HEK293 (cell line): ENCODE measurements at regions not wholly inside any gene's neighbourhood (a gene's known extent, or its start where the extent isn't known, plus 50 kb on each side); places are given as distances from the start of the nearest gene placed in this dataset.

Experiments
- FEZF1 ChIP-seq: fragments of 450-650 bp; formaldehyde crosslinking; IDR thresholded peaks from 2 replicates; pipeline ENCODE4 v1.5.1; 2016; ENCODE audit warnings: missing biosample characterization, missing genetic modification characterization
- INSM2 ChIP-seq: fragments of 450-650 bp; formaldehyde crosslinking; IDR thresholded peaks from 2 replicates; pipeline ENCODE4 v1.5.1; 2016; ENCODE audit warnings: missing biosample characterization, missing genetic modification characterization
- KLF7 ChIP-seq: fragments of 450-650 bp; formaldehyde crosslinking; IDR thresholded peaks from 2 replicates; pipeline ENCODE4 v1.5.1; 2016; ENCODE audit warnings: missing biosample characterization, missing genetic modification characterization, borderline replicate concordance
- PRDM4 ChIP-seq: fragments of 450-650 bp; formaldehyde crosslinking; IDR thresholded peaks from 2 replicates; pipeline ENCODE4 v1.5.1; 2017; ENCODE audit warnings: missing biosample characterization, missing genetic modification characterization
- ZFHX2 ChIP-seq: fragments of 450-650 bp; formaldehyde crosslinking; conservative IDR thresholded peaks from 2 replicates; pipeline ENCODE4 v1.5.1; 2016; ENCODE audit warnings: missing biosample characterization, missing genetic modification characterization
- ZFP69B ChIP-seq: fragments of 450-650 bp; formaldehyde crosslinking; IDR thresholded peaks from 2 replicates; pipeline ENCODE4 v1.5.1; 2016; ENCODE audit warnings: missing biosample characterization, missing genetic modification characterization
- ZNF121 ChIP-seq: fragments of 450-650 bp; formaldehyde crosslinking; IDR thresholded peaks from 2 replicates; pipeline ENCODE4 v1.5.1; 2016; ENCODE audit warnings: missing biosample characterization, missing genetic modification characterization
- ZNF140 ChIP-seq: fragments of 450-650 bp; formaldehyde crosslinking; IDR thresholded peaks from 2 replicates; pipeline ENCODE4 v1.5.1; 2016; ENCODE audit warnings: missing biosample characterization, missing genetic modification characterization
- ZNF211 ChIP-seq: fragments of 450-650 bp; formaldehyde crosslinking; IDR thresholded peaks from 2 replicates; pipeline ENCODE4 v1.5.1; 2016; ENCODE audit warnings: low read depth, missing biosample characterization, missing genetic modification characterization
- ZNF221 ChIP-seq: fragments of 450-650 bp; formaldehyde crosslinking; IDR thresholded peaks from 2 replicates; pipeline ENCODE4 v1.5.1; 2017; ENCODE audit warnings: missing biosample characterization, missing genetic modification characterization, borderline replicate concordance
- ZNF239 ChIP-seq: fragments of 450-650 bp; formaldehyde crosslinking; IDR thresholded peaks from 2 replicates; pipeline ENCODE4 v1.5.1; 2016; ENCODE audit warnings: missing biosample characterization, missing genetic modification characterization
- ZNF274 ChIP-seq, 2 experiments: fragments of 200-500 bp in 1 of 2; fragments of 450-650 bp in 1 of 2; sonication (Bioruptor generic) in 1 of 2; formaldehyde crosslinking in 1 of 2; IDR thresholded peaks; 2 replicates each; pipeline versions ENCODE4 v1.5.1 to v1.6.1; 2014 to 2016; ENCODE audit warnings: borderline replicate concordance in 1 of 2, inconsistent platforms in 1 of 2, low read length in 1 of 2, missing biosample characterization in 1 of 2, missing genetic modification characterization in 1 of 2
- ZNF449 ChIP-seq: fragments of 450-650 bp; formaldehyde crosslinking; IDR thresholded peaks from 2 replicates; pipeline ENCODE4 v1.5.1; 2017; ENCODE audit warnings: missing biosample characterization, mild to moderate bottlenecking, missing genetic modification characterization, moderate library complexity
- ZNF473 ChIP-seq: fragments of 450-650 bp; formaldehyde crosslinking; IDR thresholded peaks from 2 replicates; pipeline ENCODE4 v1.5.1; 2017; ENCODE audit warnings: missing biosample characterization, missing genetic modification characterization
- ZNF488 ChIP-seq: fragments of 450-650 bp; formaldehyde crosslinking; IDR thresholded peaks from 2 replicates; pipeline ENCODE4 v1.5.1; 2016; ENCODE audit warnings: missing biosample characterization, missing genetic modification characterization
- ZNF555 ChIP-seq: fragments of 450-650 bp; formaldehyde crosslinking; conservative IDR thresholded peaks from 2 replicates; pipeline ENCODE4 v1.5.1; 2017; ENCODE audit warnings: missing biosample characterization, mild to moderate bottlenecking, missing genetic modification characterization, inconsistent platforms
- ZNF654 ChIP-seq: fragments of 450-650 bp; formaldehyde crosslinking; IDR thresholded peaks from 2 replicates; pipeline ENCODE4 v1.5.1; 2016; ENCODE audit warnings: low read depth, missing biosample characterization, missing genetic modification characterization
- ZNF692 ChIP-seq: fragments of 450-650 bp; formaldehyde crosslinking; IDR thresholded peaks from 2 replicates; pipeline ENCODE4 v1.5.1; 2016; ENCODE audit warnings: missing biosample characterization, missing genetic modification characterization
- ZNF704 ChIP-seq: fragments of 450-650 bp; formaldehyde crosslinking; IDR thresholded peaks from 2 replicates; pipeline ENCODE4 v1.5.1; 2016; ENCODE audit warnings: missing biosample characterization, missing genetic modification characterization
- ZNF792 ChIP-seq: fragments of 450-650 bp; formaldehyde crosslinking; IDR thresholded peaks from 2 replicates; pipeline ENCODE4 v1.5.1; 2016; ENCODE audit warnings: missing biosample characterization, missing genetic modification characterization
- TF ChIP-seq, protein P1 (sequence below): fragments of 450-650 bp; formaldehyde crosslinking; conservative IDR thresholded peaks from 2 replicates; pipeline ENCODE4 v1.5.1; 2016; ENCODE audit warnings: low read depth, missing biosample characterization, missing genetic modification characterization
- TF ChIP-seq, protein P2 (sequence below): fragments of 450-650 bp; formaldehyde crosslinking; IDR thresholded peaks from 2 replicates; pipeline ENCODE4 v1.5.1; 2016; ENCODE audit warnings: missing biosample characterization, missing genetic modification characterization

GRCh38 chr4:19823781-19824180 is 427.9 kb upstream of the SLIT2 start (continued):
- TF ChIP-seq, protein P1, sequence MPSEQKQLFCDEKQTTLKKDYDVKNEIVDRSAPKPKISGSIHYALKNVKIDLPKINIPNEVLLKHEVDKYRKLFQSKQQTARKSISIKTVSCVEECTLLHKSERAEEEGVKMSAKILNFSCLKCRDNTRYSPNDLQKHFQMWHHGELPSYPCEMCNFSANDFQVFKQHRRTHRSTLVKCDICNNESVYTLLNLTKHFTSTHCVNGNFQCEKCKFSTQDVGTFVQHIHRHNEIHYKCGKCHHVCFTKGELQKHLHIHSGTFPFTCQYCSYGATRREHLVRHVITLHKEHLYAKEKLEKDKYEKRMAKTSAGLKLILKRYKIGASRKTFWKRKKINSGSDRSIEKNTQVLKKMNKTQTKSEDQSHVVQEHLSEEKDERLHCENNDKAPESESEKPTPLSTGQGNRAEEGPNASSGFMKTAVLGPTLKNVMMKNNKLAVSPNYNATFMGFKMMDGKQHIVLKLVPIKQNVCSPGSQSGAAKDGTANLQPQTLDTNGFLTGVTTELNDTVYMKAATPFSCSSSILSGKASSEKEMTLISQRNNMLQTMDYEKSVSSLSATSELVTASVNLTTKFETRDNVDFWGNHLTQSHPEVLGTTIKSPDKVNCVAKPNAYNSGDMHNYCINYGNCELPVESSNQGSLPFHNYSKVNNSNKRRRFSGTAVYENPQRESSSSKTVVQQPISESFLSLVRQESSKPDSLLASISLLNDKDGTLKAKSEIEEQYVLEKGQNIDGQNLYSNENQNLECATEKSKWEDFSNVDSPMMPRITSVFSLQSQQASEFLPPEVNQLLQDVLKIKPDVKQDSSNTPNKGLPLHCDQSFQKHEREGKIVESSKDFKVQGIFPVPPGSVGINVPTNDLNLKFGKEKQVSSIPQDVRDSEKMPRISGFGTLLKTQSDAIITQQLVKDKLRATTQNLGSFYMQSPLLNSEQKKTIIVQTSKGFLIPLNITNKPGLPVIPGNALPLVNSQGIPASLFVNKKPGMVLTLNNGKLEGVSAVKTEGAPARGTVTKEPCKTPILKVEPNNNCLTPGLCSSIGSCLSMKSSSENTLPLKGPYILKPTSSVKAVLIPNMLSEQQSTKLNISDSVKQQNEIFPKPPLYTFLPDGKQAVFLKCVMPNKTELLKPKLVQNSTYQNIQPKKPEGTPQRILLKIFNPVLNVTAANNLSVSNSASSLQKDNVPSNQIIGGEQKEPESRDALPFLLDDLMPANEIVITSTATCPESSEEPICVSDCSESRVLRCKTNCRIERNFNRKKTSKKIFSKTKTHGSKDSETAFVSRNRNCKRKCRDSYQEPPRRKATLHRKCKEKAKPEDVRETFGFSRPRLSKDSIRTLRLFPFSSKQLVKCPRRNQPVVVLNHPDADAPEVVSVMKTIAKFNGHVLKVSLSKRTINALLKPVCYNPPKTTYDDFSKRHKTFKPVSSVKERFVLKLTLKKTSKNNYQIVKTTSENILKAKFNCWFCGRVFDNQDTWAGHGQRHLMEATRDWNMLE (tag by site-specific recombination), result peak; percentile 41; the same call in 1 of the 2 replicates
- TF ChIP-seq ZFP69B (tag by site-specific recombination) (0 out of 2 replicates have a peak, but pooled peaks have one; percentile 13), ZNF121 (tag by site-specific recombination) (no peak), INSM2 (tag by site-specific recombination) (peak; percentile 66), ZNF140 (tag by site-specific recombination) (no peak), KLF7 (tag by site-specific recombination) (peak; percentile 67; the same call in 1 of the 2 replicates), PRDM4 (tag by site-specific recombination) (peak; percentile 87), ZFHX2 (tag by site-specific recombination) (no peak), ZNF473 (tag by site-specific recombination) (no peak), ZNF449 (peak; percentile 57; the same call in 1 of the 2 replicates), ZNF274 (IDR thresholded peaks at IDR 0.05; ENCODE audit: low read length) (no peak), ZNF274 (tag by site-specific recombination; IDR thresholded peaks at IDR 0.05; ENCODE audit: borderline replicate concordance) (no peak), ZNF555 (tag by site-specific recombination) (no peak), ZNF654 (tag by site-specific recombination) (no peak), ZNF792 (tag by site-specific recombination) (no peak), ZNF488 (tag by site-specific recombination) (peak; percentile 75), ZNF211 (no peak), ZNF239 (no peak), ZNF692 (tag by site-specific recombination) (peak; percentile 46; the same call in 1 of the 2 replicates), ZNF221 (tag by site-specific recombination) (no peak), ZNF704 (no peak), FEZF1 (tag by site-specific recombination) (peak; percentile 96)
- TF ChIP-seq, protein P2, sequence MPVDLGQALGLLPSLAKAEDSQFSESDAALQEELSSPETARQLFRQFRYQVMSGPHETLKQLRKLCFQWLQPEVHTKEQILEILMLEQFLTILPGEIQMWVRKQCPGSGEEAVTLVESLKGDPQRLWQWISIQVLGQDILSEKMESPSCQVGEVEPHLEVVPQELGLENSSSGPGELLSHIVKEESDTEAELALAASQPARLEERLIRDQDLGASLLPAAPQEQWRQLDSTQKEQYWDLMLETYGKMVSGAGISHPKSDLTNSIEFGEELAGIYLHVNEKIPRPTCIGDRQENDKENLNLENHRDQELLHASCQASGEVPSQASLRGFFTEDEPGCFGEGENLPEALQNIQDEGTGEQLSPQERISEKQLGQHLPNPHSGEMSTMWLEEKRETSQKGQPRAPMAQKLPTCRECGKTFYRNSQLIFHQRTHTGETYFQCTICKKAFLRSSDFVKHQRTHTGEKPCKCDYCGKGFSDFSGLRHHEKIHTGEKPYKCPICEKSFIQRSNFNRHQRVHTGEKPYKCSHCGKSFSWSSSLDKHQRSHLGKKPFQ (tag by site-specific recombination), result peak; percentile 81
